ENCODE measurements at regions not wholly inside any gene's neighbourhood (a gene's known extent, or its start where the extent isn't known, plus 50 kb on each side); places are given as distances from the start of the nearest gene placed in this dataset.
"Not testable (repeated sequence)": the region's sequence is repeated elsewhere in the genome, so short reads cannot be mapped to it uniquely, and the experiment has no call there.

DNA sequence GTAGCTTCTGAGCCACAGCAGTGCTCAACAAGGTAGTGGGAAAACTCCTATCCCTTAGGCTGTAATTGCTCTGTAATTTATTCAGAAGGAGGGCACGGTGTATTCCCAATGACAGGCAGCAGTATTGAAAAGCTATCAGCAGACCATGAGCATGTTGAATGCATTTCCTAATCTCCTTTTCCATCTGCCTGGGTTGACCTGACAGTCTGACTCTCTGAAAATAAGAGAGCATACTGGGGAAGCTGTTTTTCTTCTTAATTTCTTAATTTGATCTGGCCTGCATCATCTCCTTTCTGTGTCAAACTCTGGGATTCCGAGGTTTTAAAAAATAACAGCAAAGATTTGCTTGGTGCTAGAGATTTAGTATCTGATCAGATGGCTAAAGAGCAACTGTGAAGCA lies 88.1 kb upstream of the SLC35F3 start:
- BruUV-seq (replicated peaks) = no TSS peak
- H3K36me3 ChIP-seq (ENCODE audit: insufficient read depth, low read length) = no peaks in the 10 kb centered on the region
- H2AFZ ChIP-seq (ENCODE audit: low read length) = no peak overlapping the region
- DNase-seq (ENCODE audit: low spot score) = no peak
- no peaks in the 10 kb centered on the region for H4K20me1 ChIP-seq (ENCODE audit: insufficient read depth, low read length)
- H3K79me2 ChIP-seq (ENCODE audit: insufficient read depth, low read depth, low read length) = no peaks in the 10 kb centered on the region
- H3K9me2 ChIP-seq (ENCODE audit: insufficient read depth, low read length) = no peaks in the 10 kb centered on the region
- no peak overlapping the region for H3K27ac ChIP-seq (ENCODE audit: low read depth, low read length, poor library complexity, severe bottlenecking)
- ChIA-PET CTCF (ENCODE audit: unreplicated experiment) (no interaction called here), POLR2A (no interaction called here)
- H3K9me3 ChIP-seq (ENCODE audit: low read length) = no peaks in the 10 kb centered on the region
- intact Hi-C loops (cut with micrococcal nuclease; ENCODE audit: unreplicated experiment) = no loop called here
- no peak overlapping the region for H3K4me2 ChIP-seq (ENCODE audit: low read length)
- no peaks in the 10 kb centered on the region for H3K4me1 ChIP-seq (ENCODE audit: insufficient read depth, low read length, poor library complexity, severe bottlenecking)
- no peak overlapping the region for H3K4me3 ChIP-seq (ENCODE audit: low read depth, low read length, poor library complexity, severe bottlenecking)
- TF ChIP-seq EZH2phosphoT487 (IDR thresholded peaks at IDR 0.05; ENCODE audit: borderline replicate concordance, low read depth, low read length) = no peak
- TF ChIP-seq, protein P1, sequence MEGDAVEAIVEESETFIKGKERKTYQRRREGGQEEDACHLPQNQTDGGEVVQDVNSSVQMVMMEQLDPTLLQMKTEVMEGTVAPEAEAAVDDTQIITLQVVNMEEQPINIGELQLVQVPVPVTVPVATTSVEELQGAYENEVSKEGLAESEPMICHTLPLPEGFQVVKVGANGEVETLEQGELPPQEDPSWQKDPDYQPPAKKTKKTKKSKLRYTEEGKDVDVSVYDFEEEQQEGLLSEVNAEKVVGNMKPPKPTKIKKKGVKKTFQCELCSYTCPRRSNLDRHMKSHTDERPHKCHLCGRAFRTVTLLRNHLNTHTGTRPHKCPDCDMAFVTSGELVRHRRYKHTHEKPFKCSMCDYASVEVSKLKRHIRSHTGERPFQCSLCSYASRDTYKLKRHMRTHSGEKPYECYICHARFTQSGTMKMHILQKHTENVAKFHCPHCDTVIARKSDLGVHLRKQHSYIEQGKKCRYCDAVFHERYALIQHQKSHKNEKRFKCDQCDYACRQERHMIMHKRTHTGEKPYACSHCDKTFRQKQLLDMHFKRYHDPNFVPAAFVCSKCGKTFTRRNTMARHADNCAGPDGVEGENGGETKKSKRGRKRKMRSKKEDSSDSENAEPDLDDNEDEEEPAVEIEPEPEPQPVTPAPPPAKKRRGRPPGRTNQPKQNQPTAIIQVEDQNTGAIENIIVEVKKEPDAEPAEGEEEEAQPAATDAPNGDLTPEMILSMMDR (conservative IDR thresholded peaks at IDR 0.05; ENCODE audit: low read length) = no peak

DNA sequence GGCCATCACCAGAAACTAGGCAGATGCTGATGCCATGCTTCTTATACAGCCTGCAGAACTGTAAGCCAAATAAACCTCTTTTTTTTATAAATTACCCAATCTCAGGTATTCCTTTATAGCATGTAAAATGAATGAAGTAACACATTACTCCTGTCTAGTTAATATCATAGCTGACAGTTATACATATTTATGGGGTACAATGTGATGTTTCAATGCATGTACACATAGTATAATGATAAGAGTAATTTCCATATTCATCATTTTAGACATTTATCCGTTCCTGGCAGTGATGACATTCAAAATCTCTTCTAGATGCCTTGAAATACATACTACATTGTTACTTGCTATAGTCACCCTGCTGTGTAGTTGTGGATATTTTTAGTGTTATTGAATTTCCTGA lies 85.4 kb upstream of the SLC35F3 start:
- POLR2A ChIA-PET = interaction anchor here (0.6 kb wide), 1 partner anchor 21 kb away, joined by 3 read pairs; no protein-coding TSS in a partner anchor

DNA sequence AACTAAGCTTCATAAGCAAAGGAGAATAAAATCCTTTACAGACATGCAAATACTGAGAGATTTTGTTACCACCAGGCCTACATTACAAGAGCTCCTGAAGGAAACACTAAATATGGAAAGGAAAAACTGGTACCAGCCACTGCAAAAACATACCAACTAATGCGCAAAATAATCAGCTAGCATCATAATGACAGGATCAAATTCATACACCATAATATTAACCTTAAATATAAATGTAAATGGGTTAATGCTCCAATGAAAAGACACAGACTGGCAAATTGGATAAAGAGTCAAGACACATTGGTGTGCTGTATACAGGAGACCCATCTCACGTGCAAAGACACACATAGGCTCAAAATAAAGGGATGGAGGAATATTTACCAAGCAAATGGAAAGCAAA lies 80.3 kb upstream of the SLC35F3 start:
- H2AFZ ChIP-seq (ENCODE audit: low read length); DNase-seq (ENCODE audit: low spot score); intact Hi-C loops (cut with micrococcal nuclease; ENCODE audit: unreplicated experiment); H4K20me1 ChIP-seq (ENCODE audit: insufficient read depth, low read length); H3K4me2 ChIP-seq (ENCODE audit: low read length); H3K4me1 ChIP-seq (ENCODE audit: insufficient read depth, low read length, poor library complexity, severe bottlenecking); CTCF ChIA-PET (ENCODE audit: unreplicated experiment); H3K4me3 ChIP-seq (ENCODE audit: low read depth, low read length, poor library complexity, severe bottlenecking); H3K9me2 ChIP-seq (ENCODE audit: insufficient read depth, low read length); H3K79me2 ChIP-seq (ENCODE audit: insufficient read depth, low read depth, low read length); BruUV-seq (replicated peaks); H3K36me3 ChIP-seq (ENCODE audit: insufficient read depth, low read length); H3K27ac ChIP-seq (ENCODE audit: low read depth, low read length, poor library complexity, severe bottlenecking); H3K9me3 ChIP-seq (ENCODE audit: low read length): not testable (repeated sequence)
- POLR2A ChIA-PET = interaction anchor here (0.7 to 1.2 kb wide), 2 partner anchors 10 to 41 kb away, joined by 3 to 4 read pairs; no protein-coding TSS in a partner anchor

More for the DNA sequence above, 85.4 kb upstream of the SLC35F3 start:
- no peak overlapping the region for H3K4me2 ChIP-seq (ENCODE audit: low read length)
- H3K79me2 ChIP-seq (ENCODE audit: insufficient read depth, low read depth, low read length) = no peaks in the 10 kb centered on the region
- no peaks in the 10 kb centered on the region for H3K9me3 ChIP-seq (ENCODE audit: low read length)
- no peak for DNase-seq (ENCODE audit: low spot score)
- no peaks in the 10 kb centered on the region for H3K9me2 ChIP-seq (ENCODE audit: insufficient read depth, low read length)
- H3K4me1 ChIP-seq (ENCODE audit: insufficient read depth, low read length, poor library complexity, severe bottlenecking) = no peaks in the 10 kb centered on the region
- TF ChIP-seq, protein P1 (conservative IDR thresholded peaks at IDR 0.05; ENCODE audit: low read length) = no peak
- no peak for TF ChIP-seq EZH2phosphoT487 (IDR thresholded peaks at IDR 0.05; ENCODE audit: borderline replicate concordance, low read depth, low read length)
- no peak overlapping the region for H3K27ac ChIP-seq (ENCODE audit: low read depth, low read length, poor library complexity, severe bottlenecking)
- intact Hi-C loops (cut with micrococcal nuclease; ENCODE audit: unreplicated experiment) = no loop called here
- no peak overlapping the region for H3K4me3 ChIP-seq (ENCODE audit: low read depth, low read length, poor library complexity, severe bottlenecking)
- no peaks in the 10 kb centered on the region for H3K36me3 ChIP-seq (ENCODE audit: insufficient read depth, low read length)
- CTCF ChIA-PET (ENCODE audit: unreplicated experiment) = no interaction called here
- no TSS peak for BruUV-seq (replicated peaks)
- H2AFZ ChIP-seq (ENCODE audit: low read length) = no peak overlapping the region
- no peaks in the 10 kb centered on the region for H4K20me1 ChIP-seq (ENCODE audit: insufficient read depth, low read length)

DNA sequence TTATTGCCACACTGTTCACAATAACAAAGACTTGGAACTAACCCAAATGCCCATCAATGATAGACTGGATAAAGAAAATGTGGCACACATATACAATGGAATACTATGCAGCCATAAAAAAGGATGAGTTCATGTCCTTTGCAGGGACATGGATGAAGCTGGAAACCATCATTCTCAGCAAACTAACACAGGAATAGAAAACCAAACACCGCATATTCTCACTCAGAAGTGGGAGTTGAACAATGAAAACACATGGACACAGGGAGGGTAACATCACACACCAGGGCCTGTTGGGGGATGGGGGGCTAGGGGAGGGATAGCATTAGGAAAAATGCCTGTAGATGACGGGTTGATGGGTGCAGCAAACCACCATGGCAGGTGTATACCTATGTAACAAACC lies 76.5 kb upstream of the SLC35F3 start:
- H3K9me2 ChIP-seq (ENCODE audit: insufficient read depth, low read length); H2AFZ ChIP-seq (ENCODE audit: low read length); H4K20me1 ChIP-seq (ENCODE audit: insufficient read depth, low read length); POLR2A ChIA-PET; H3K79me2 ChIP-seq (ENCODE audit: insufficient read depth, low read depth, low read length); H3K4me1 ChIP-seq (ENCODE audit: insufficient read depth, low read length, poor library complexity, severe bottlenecking); H3K27ac ChIP-seq (ENCODE audit: low read depth, low read length, poor library complexity, severe bottlenecking); H3K36me3 ChIP-seq (ENCODE audit: insufficient read depth, low read length); H3K4me3 ChIP-seq (ENCODE audit: low read depth, low read length, poor library complexity, severe bottlenecking); DNase-seq (ENCODE audit: low spot score); CTCF ChIA-PET (ENCODE audit: unreplicated experiment); H3K4me2 ChIP-seq (ENCODE audit: low read length); H3K9me3 ChIP-seq (ENCODE audit: low read length); intact Hi-C loops (cut with micrococcal nuclease; ENCODE audit: unreplicated experiment); BruUV-seq (replicated peaks): not testable (repeated sequence)
